Gastroesophageal sphincter (tissue), 3 donors: ENCODE measurements at regions not wholly inside any gene's neighbourhood (a gene's known extent, or its start where the extent isn't known, plus 50 kb on each side); places are given as distances from the start of the nearest gene placed in this dataset.

Experiments
- EP300 ChIP-seq: sonication (generic); formaldehyde crosslinking; IDR thresholded peaks from one replicate; pipeline ENCODE4 v1.6.1; 2017; ENCODE audit warnings: antibody characterized with exemption, mild to moderate bottlenecking
- POLR2A ChIP-seq, 2 donors: fragments of 450-650 bp; IDR thresholded peaks; one replicate each; pipeline ENCODE4 v1.6.1; 2017; ENCODE audit warnings: antibody characterized with exemption in 2 of 2, mild to moderate bottlenecking in 2 of 2, moderate library complexity in 1 of 2
- POLR2AphosphoS5 ChIP-seq: sonication (generic); formaldehyde crosslinking; IDR thresholded peaks from one replicate; pipeline ENCODE4 v1.6.1; 2017; ENCODE audit warnings: antibody characterized with exemption
- TF ChIP-seq, protein P1 (sequence below), 4 experiments: fragments of 200-600 bp in 2 of 4; fragments of 450-650 bp in 2 of 4; sonication (generic) in 1 of 4; IDR thresholded peaks; one replicate each; pipeline ENCODE4 v1.5.1; 2017 to 2019; ENCODE audit warnings: antibody characterized with exemption in 4 of 4, mild to moderate bottlenecking in 2 of 4, moderate library complexity in 2 of 4

DNA sequence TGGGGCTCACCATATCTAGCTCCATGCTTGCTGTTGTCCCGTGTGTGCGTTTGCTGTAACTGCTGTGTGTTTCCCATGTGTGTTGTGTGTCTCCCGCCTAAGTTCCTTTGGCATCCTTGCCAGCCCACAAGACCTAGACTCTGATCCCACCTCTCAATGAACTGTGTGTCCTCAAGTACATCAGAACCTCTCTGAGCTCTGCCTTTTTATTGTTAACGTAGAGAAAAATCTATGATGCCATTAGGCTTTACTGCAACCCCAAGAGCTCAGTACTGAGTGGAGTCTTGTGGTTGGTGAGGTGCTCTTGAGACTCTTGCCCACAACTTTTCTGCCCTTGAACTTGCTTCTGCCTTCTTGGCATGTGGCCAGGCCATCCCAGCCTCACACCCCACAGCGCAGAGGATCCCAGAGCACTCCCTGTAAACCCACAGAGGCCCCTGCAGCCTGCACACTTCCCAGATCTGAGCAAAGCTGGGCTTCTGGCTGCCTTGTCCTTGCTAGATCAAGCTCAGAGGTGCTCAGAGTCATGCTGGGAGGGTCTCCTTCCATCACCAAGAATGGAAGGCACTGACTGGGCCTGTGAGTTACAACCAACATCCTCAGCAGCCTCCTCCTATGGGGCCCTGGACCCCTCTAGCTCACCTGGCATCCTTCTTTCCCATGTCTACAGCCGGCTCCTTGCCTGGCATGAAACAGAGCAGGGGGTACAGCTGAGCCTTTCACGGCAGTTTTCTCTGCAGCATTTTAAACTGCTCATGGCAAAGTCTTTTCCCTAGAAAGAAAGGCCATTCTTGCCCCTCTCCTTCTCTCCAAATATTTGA lies 643.4 kb downstream of the ACTR3B start:
- TF ChIP-seq, protein P1, sequence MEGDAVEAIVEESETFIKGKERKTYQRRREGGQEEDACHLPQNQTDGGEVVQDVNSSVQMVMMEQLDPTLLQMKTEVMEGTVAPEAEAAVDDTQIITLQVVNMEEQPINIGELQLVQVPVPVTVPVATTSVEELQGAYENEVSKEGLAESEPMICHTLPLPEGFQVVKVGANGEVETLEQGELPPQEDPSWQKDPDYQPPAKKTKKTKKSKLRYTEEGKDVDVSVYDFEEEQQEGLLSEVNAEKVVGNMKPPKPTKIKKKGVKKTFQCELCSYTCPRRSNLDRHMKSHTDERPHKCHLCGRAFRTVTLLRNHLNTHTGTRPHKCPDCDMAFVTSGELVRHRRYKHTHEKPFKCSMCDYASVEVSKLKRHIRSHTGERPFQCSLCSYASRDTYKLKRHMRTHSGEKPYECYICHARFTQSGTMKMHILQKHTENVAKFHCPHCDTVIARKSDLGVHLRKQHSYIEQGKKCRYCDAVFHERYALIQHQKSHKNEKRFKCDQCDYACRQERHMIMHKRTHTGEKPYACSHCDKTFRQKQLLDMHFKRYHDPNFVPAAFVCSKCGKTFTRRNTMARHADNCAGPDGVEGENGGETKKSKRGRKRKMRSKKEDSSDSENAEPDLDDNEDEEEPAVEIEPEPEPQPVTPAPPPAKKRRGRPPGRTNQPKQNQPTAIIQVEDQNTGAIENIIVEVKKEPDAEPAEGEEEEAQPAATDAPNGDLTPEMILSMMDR (IDR thresholded peaks at IDR 0.05), result no peak
- TF ChIP-seq POLR2A (IDR thresholded peaks at IDR 0.05) (no peak), EP300 (no peak), POLR2AphosphoS5 (no peak)
